H1 (cell line): ENCODE measurements at regions not wholly inside any gene's neighbourhood (a gene's known extent, or its start where the extent isn't known, plus 50 kb on each side); places are given as distances from the start of the nearest gene placed in this dataset.

Source experiments
- CTCF ChIA-PET: fragments of 300-600 bp; sonication (Branson Sonifier 250); formaldehyde crosslinking; loops from one replicate; lab custom pipeline; 2021; ENCODE audit not compliant: partially characterized antibody; lab: Charles Lee
- POLR2A ChIA-PET: fragments of 300-600 bp; sonication (Branson Sonifier 250); formaldehyde crosslinking; loops from one replicate; lab custom pipeline; 2021; ENCODE audit warnings: inconsistent platforms; ENCODE audit not compliant: partially characterized antibody; lab: Charles Lee
- DNase-seq, 2 experiments: peaks; one replicate each; pipeline versions ENCODE4 v3.0.0 to v3.0.0-alpha.2; 2010 to 2022; ENCODE audit warnings: low spot score in 2 of 2, low read depth in 1 of 2, mixed read lengths in 1 of 2
- FAIRE-seq: peaks from 2 replicates; lab custom pipeline; 2011; peaks lifted over from hg19 to GRCh38; lab: Jason Lieb, UNC
- H2AFZ ChIP-seq: 2 replicates; pipeline ENCODE4 v1.8.1; 2012; ENCODE audit warnings: low read length, inconsistent platforms
- H2AK5ac ChIP-seq: 2 replicates; pipeline ENCODE4 v1.6.1; 2013; ENCODE audit warnings: low read depth, low read length
- H2BK120ac ChIP-seq: replicated peaks from 2 replicates; pipeline ENCODE3; 2013; ENCODE audit warnings: low read depth, low read length, inconsistent platforms
- H2BK12ac ChIP-seq: 2 replicates; pipeline ENCODE4 v1.6.1; 2013; ENCODE audit warnings: low read depth, low read length
- H2BK15ac ChIP-seq: 2 replicates; pipeline ENCODE4 v1.6.1; 2013; ENCODE audit warnings: low read length
- H2BK20ac ChIP-seq: 2 replicates; pipeline ENCODE4 v1.6.1; 2013; ENCODE audit warnings: low read length
- H2BK5ac ChIP-seq: 2 replicates; pipeline ENCODE4 v1.6.1; 2013; ENCODE audit warnings: low read depth, low read length
- H3K14ac ChIP-seq: 2 replicates; pipeline ENCODE4 v1.6.1; 2013; ENCODE audit warnings: inconsistent platforms; ENCODE audit not compliant: insufficient read length
- H3K18ac ChIP-seq: 2 replicates; pipeline ENCODE4 v1.6.1; 2013; ENCODE audit warnings: low read length; ENCODE audit errors: extremely low read depth
- H3K23ac ChIP-seq: 2 replicates; pipeline ENCODE4 v1.6.1; 2013; ENCODE audit warnings: inconsistent platforms; ENCODE audit not compliant: insufficient read length
- H3K23me2 ChIP-seq: 2 replicates; pipeline ENCODE4 v1.6.1; 2013; ENCODE audit warnings: low read depth, low read length
- H3K27ac ChIP-seq: 2 replicates; pipeline ENCODE4 v1.6.1; 2011; ENCODE audit warnings: low read depth, low read length, inconsistent platforms
- H3K27me3 ChIP-seq, 4 experiments: replicated peaks in 1 of 4; 1 replicate in 1 of 4; 2 replicates in 3 of 4; pipeline versions ENCODE4 v1.6.1 to v1.8.1; 2011 to 2013; ENCODE audit warnings: low read length in 3 of 4, mild to moderate bottlenecking in 3 of 4, inconsistent platforms in 2 of 4, mixed read lengths in 2 of 4, moderate library complexity in 1 of 4; ENCODE audit not compliant: control insufficient read depth in 3 of 4, insufficient read depth in 3 of 4; ENCODE audit errors: extremely low read depth in 1 of 4
- H3K36me3 ChIP-seq, 4 experiments: 2 replicates each; pipeline versions ENCODE4 v1.6.1 to v1.8.1; 2011 to 2013; ENCODE audit warnings: mild to moderate bottlenecking in 4 of 4, low read length in 3 of 4, moderate library complexity in 2 of 4, control low read depth in 1 of 4, inconsistent platforms in 1 of 4; ENCODE audit not compliant: insufficient read depth in 4 of 4, control insufficient read depth in 2 of 4
- H3K4ac ChIP-seq: replicated peaks from 2 replicates; pipeline ENCODE3; 2013; ENCODE audit warnings: low read length, low read depth, mixed read lengths, inconsistent platforms; ENCODE audit not compliant: insufficient read length
- H3K4me1 ChIP-seq, 4 experiments: replicated peaks in 1 of 4; 1 replicate in 1 of 4; 2 replicates in 3 of 4; pipeline versions ENCODE4 v1.6.1 to v1.8.1; 2011 to 2013; ENCODE audit warnings: low read length in 3 of 4, inconsistent platforms in 2 of 4, mixed read lengths in 1 of 4; ENCODE audit not compliant: insufficient read depth in 4 of 4, control insufficient read depth in 3 of 4
- H3K4me2 ChIP-seq, 2 experiments: 2 replicates each; pipeline versions ENCODE4 v1.6.1 to v1.8.1; 2011 to 2013; ENCODE audit warnings: low read depth in 2 of 2, low read length in 2 of 2, control low read depth in 1 of 2, inconsistent platforms in 1 of 2, mild to moderate bottlenecking in 1 of 2; ENCODE audit not compliant: insufficient read depth in 1 of 2
- H3K4me3 ChIP-seq, 4 experiments: fragments of 200-600, 300-600 bp in 1 of 4; sonication (generic), shearing (Covaris generic), sonication (Bioruptor Twin) in 1 of 4; 2 replicates each; pipeline versions ENCODE4 v1.5.1 to v1.8.1; 2011 to 2016; ENCODE audit warnings: low read length in 4 of 4, low read depth in 3 of 4, control low read depth in 2 of 4, inconsistent platforms in 2 of 4, mild to moderate bottlenecking in 2 of 4, mixed read lengths in 1 of 4, moderate library complexity in 1 of 4; ENCODE audit not compliant: insufficient read depth in 2 of 4; ENCODE audit errors: extremely low read depth in 1 of 4
- H3K56ac ChIP-seq: replicated peaks from 2 replicates; pipeline ENCODE3; 2013; ENCODE audit warnings: low read depth, mild to moderate bottlenecking, mixed read lengths, low read length, inconsistent platforms; ENCODE audit not compliant: insufficient read length
- H3K79me1 ChIP-seq: 2 replicates; pipeline ENCODE4 v1.6.1; 2013; ENCODE audit warnings: low read depth, low read length, control low read depth
- H3K79me2 ChIP-seq, 2 experiments: 2 replicates each; pipeline versions ENCODE4 v1.6.1 to v1.8.1; 2012 to 2013; ENCODE audit warnings: low read length in 2 of 2, mild to moderate bottlenecking in 2 of 2, inconsistent platforms in 1 of 2; ENCODE audit not compliant: insufficient read depth in 2 of 2, control insufficient read depth in 1 of 2
- H3K9ac ChIP-seq, 4 experiments: replicated peaks in 1 of 4; 1 replicate in 1 of 4; 2 replicates in 3 of 4; pipeline versions ENCODE4 v1.6.1 to v1.8.1; 2011 to 2013; ENCODE audit warnings: low read depth in 3 of 4, low read length in 3 of 4, control low read depth in 2 of 4, mild to moderate bottlenecking in 2 of 4, moderate library complexity in 2 of 4, inconsistent platforms in 1 of 4; ENCODE audit errors: extremely low read depth in 1 of 4
- H3K9me3 ChIP-seq, 2 experiments: 2 replicates each; pipeline versions ENCODE4 v1.6.1 to v1.8.1; 2012 to 2013; ENCODE audit warnings: mild to moderate bottlenecking in 2 of 2, moderate library complexity in 2 of 2, control low read depth in 1 of 2, inconsistent platforms in 1 of 2, low read depth in 1 of 2, low read length in 1 of 2, mixed read lengths in 1 of 2; ENCODE audit not compliant: insufficient read depth in 2 of 2
- H4K20me1 ChIP-seq, 2 experiments: replicated peaks in 1 of 2; 2 replicates each; pipeline versions ENCODE3 to v1.8.1; 2011 to 2013; ENCODE audit warnings: inconsistent platforms in 2 of 2, low read length in 2 of 2, mild to moderate bottlenecking in 1 of 2; ENCODE audit not compliant: insufficient read depth in 2 of 2, control insufficient read depth in 1 of 2
- H4K5ac ChIP-seq: 2 replicates; pipeline ENCODE4 v1.6.1; 2013; ENCODE audit warnings: low read length, low read depth, mixed read lengths, inconsistent platforms; ENCODE audit not compliant: insufficient read length
- H4K8ac ChIP-seq: 2 replicates; pipeline ENCODE4 v1.8.0; 2013; ENCODE audit warnings: mild to moderate bottlenecking, moderate library complexity, low read length, inconsistent platforms; ENCODE audit not compliant: insufficient read depth; ENCODE audit errors: extremely low read depth
- H4K91ac ChIP-seq: replicated peaks from 2 replicates; pipeline ENCODE3; 2013; ENCODE audit warnings: low read length, mixed read lengths, inconsistent platforms; ENCODE audit not compliant: insufficient read length
- BACH1 ChIP-seq: IDR thresholded peaks from 2 replicates; pipeline ENCODE4 v1.6.1; 2012; ENCODE audit warnings: low read length, improper control_type of control experiment
- BCL11A ChIP-seq, 2 experiments: IDR thresholded peaks; one replicate each; pipeline ENCODE4 v1.6.1; 2011; ENCODE audit warnings: low read depth in 2 of 2, low read length in 2 of 2, mild to moderate bottlenecking in 2 of 2
- CTBP2 ChIP-seq: IDR thresholded peaks from 2 replicates; pipeline ENCODE4 v1.7.0; 2011; ENCODE audit warnings: borderline replicate concordance, mild to moderate bottlenecking, moderate library complexity, mixed read lengths, low read length; ENCODE audit not compliant: insufficient read depth, insufficient read length
- JUND ChIP-seq: IDR thresholded peaks from 2 replicates; pipeline ENCODE4 v1.6.1; 2011; ENCODE audit warnings: mild to moderate bottlenecking, improper control_type of control experiment, low read length
- NRF1 ChIP-seq: IDR thresholded peaks from 2 replicates; pipeline ENCODE4 v1.6.1; 2011; ENCODE audit warnings: mild to moderate bottlenecking, low read depth, low read length, improper control_type of control experiment
- RAD21 ChIP-seq, 2 experiments: IDR thresholded peaks in 1 of 2; conservative IDR thresholded peaks in 1 of 2; 2 replicates each; pipeline ENCODE4 v1.6.1; 2011; ENCODE audit warnings: low read depth in 2 of 2, low read length in 2 of 2, improper control_type of control experiment in 1 of 2, inconsistent platforms in 1 of 2, mild to moderate bottlenecking in 1 of 2, moderate library complexity in 1 of 2
- RFX5 ChIP-seq: IDR thresholded peaks from 2 replicates; pipeline ENCODE4 v1.6.1; 2011; ENCODE audit warnings: low read depth, low read length, improper control_type of control experiment, borderline replicate concordance
- RNF2 ChIP-seq: fragments of 200-900, 300-1000 bp; sonication (generic); IDR thresholded peaks from 2 replicates; pipeline ENCODE4 v1.7.1; 2016; ENCODE audit warnings: borderline replicate concordance, low read depth, mild to moderate bottlenecking, antibody characterized with exemption, low read length; ENCODE audit not compliant: poor library complexity, severe bottlenecking; ENCODE audit errors: missing control alignments
- SP4 ChIP-seq: IDR thresholded peaks from 2 replicates; pipeline ENCODE4 v1.6.1; 2012; ENCODE audit warnings: low read length, inconsistent platforms
- SRF ChIP-seq: IDR thresholded peaks from 2 replicates; pipeline ENCODE4 v1.6.1; 2011; ENCODE audit warnings: mild to moderate bottlenecking, low read depth, low read length, moderate library complexity
- WGBS, 2 experiments: shearing (Covaris generic) in 1 of 2; methylation state at CpG; one replicate each; pipeline versions ENCODE4 v1.1.6 to v1.1.7; 2013 to 2015; ENCODE audit warnings: low lambda C conversion rate in 2 of 2, mixed read lengths in 2 of 2, inconsistent platforms in 1 of 2, low coverage in 1 of 2, missing lambda C conversion rate in 1 of 2; ENCODE audit not compliant: insufficient replicate concordance in 2 of 2, insufficient coverage in 1 of 2, insufficient read length in 1 of 2; ENCODE audit errors: extremely low coverage in 1 of 2, missing lambda C conversion rate in 1 of 2; 5-methylcytosine and 5-hydroxymethylcytosine counted together
- TF ChIP-seq, protein P1 (sequence below), 3 experiments: IDR thresholded peaks; 1 replicate in 2 of 3; 2 replicates in 1 of 3; pipeline versions ENCODE4 v1.5.1 to v1.6.1; 2011; ENCODE audit warnings: low read length in 3 of 3, mild to moderate bottlenecking in 3 of 3, inconsistent platforms in 2 of 3, low read depth in 1 of 3, moderate library complexity in 1 of 3; ENCODE audit not compliant: insufficient read depth in 1 of 3; ENCODE audit errors: control extremely low read depth in 1 of 3

DNA sequence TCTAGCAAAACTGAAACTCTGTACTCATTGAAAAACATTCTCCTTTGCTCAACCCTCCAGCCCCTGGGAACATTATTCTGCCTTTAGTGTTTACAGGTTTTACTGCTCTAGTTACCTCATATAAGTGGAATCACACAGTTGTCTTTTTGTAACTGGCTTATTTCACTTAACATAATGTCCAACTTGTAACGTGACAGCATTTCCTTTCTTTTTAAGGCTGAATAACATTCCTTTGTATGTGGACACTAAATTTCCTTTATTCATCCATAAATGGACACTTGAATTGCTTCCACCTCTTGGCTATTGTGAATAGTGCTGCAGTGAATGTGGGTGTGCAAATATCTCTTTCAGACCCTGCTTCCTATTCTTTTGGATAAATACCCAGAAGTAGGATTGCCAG lies 144.9 kb downstream of the ACTR3 start:
- Histone ChIP-seq H3K23me2 (no peaks in the 10 kb centered on the region), H4K20me1 (no peaks in the 10 kb centered on the region), H3K4me2 (no peak overlapping the region), H3K36me3 (no peaks in the 10 kb centered on the region), H3K27me3 (no peaks in the 10 kb centered on the region), H3K9me3 (no peaks in the 10 kb centered on the region), H3K79me2 (no peaks in the 10 kb centered on the region), H3K23ac (no peak overlapping the region), H3K4me3 (no peak overlapping the region), H2BK20ac (no peak overlapping the region), H2BK5ac (no peak overlapping the region), H3K14ac (no peak overlapping the region), H3K18ac (no peak overlapping the region), H2BK120ac (no peak overlapping the region), H4K8ac (no peak overlapping the region), H2BK15ac (no peak overlapping the region), H3K4me1 (peaks cover 0 to 9% (median 2%) of the 10 kb centered on the region in 4 experiments; a peak in 3 of 7 replicates), H3K27ac (no peak overlapping the region), H2AK5ac (no peak overlapping the region), H4K5ac (no peak overlapping the region), H3K79me1 (no peaks in the 10 kb centered on the region), H2AFZ (no peak overlapping the region), H4K91ac (no peak overlapping the region), H2BK12ac (no peak overlapping the region), H3K56ac (no peak overlapping the region), H3K9ac (no peak overlapping the region), H3K4ac (no peak overlapping the region)
- DNase-seq (no peak), FAIRE-seq (no peak)
- ChIA-PET CTCF (interaction anchor here (1.6 to 2.6 kb wide), 2 partner anchors 9 to 10 kb away, joined by 3 to 15 read pairs; no protein-coding TSS in a partner anchor), POLR2A (no interaction called here)
- WGBS, 2 experiments, result 93% methylated on average over 1 of the region's 1 CpG; no CpG with 5 or more reads in 1 of the 2 experiments
- TF ChIP-seq BCL11A (IDR thresholded peaks at IDR 0.05; ENCODE audit: low read depth in 2 of 2, low read length in 2 of 2) (no peak), RNF2 (no peak), CTBP2 (no peak), SRF (no peak), RAD21 (IDR thresholded peaks at IDR 0.05 in 1 of 2, conservative IDR thresholded peaks at IDR 0.05 in 1 of 2; ENCODE audit: low read depth in 2 of 2, low read length in 2 of 2) (no peak), RFX5 (no peak), JUND (no peak), BACH1 (no peak), SP4 (no peak), NRF1 (no peak)
- TF ChIP-seq, protein P1, sequence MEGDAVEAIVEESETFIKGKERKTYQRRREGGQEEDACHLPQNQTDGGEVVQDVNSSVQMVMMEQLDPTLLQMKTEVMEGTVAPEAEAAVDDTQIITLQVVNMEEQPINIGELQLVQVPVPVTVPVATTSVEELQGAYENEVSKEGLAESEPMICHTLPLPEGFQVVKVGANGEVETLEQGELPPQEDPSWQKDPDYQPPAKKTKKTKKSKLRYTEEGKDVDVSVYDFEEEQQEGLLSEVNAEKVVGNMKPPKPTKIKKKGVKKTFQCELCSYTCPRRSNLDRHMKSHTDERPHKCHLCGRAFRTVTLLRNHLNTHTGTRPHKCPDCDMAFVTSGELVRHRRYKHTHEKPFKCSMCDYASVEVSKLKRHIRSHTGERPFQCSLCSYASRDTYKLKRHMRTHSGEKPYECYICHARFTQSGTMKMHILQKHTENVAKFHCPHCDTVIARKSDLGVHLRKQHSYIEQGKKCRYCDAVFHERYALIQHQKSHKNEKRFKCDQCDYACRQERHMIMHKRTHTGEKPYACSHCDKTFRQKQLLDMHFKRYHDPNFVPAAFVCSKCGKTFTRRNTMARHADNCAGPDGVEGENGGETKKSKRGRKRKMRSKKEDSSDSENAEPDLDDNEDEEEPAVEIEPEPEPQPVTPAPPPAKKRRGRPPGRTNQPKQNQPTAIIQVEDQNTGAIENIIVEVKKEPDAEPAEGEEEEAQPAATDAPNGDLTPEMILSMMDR (IDR thresholded peaks at IDR 0.05; ENCODE audit: control extremely low read depth in 1 of 3, insufficient read depth in 1 of 3, low read depth in 1 of 3, low read length in 3 of 3), result no peak
